Calu3 (cell line): ENCODE measurements at regions not wholly inside any gene's neighbourhood (a gene's known extent, or its start where the extent isn't known, plus 50 kb on each side); places are given as distances from the start of the nearest gene placed in this dataset.
A peak's percentile ranks its signal among the peaks of the same experiment; 100 is the strongest.

ENCODE experiments used
- BruUV-seq: library from RNA; stranded (reverse); fragments of 400-500 nt; replicated peaks from 2 replicates; lab custom pipeline; 2021; lab: Mats Ljungman, UMichigan
- CTCF ChIA-PET: fragments of 300-600 bp; sonication (Branson Sonifier 250); formaldehyde crosslinking; loops from one replicate; lab custom pipeline; 2022; ENCODE audit warnings: antibody characterized with exemption; lab: Charles Lee
- DNase-seq: peaks from one replicate; pipeline ENCODE4 v3.0.0; 2022
- H3K27ac Mint-ChIP-seq: one replicate; pipeline ENCODE4 v1.8.0; 2022; ENCODE audit warnings: mixed read lengths; ENCODE audit not compliant: unreplicated experiment
- H3K27me3 Mint-ChIP-seq: one replicate; pipeline ENCODE4 v1.8.0; 2022; ENCODE audit warnings: mixed read lengths; ENCODE audit not compliant: unreplicated experiment
- H3K36me3 Mint-ChIP-seq: one replicate; pipeline ENCODE4 v1.8.0; 2022; ENCODE audit warnings: mild to moderate bottlenecking, moderate library complexity, mixed read lengths; ENCODE audit not compliant: insufficient read depth, unreplicated experiment
- H3K4me1 Mint-ChIP-seq: one replicate; pipeline ENCODE4 v1.8.0; 2022; ENCODE audit warnings: mild to moderate bottlenecking, low read depth, mixed read lengths; ENCODE audit not compliant: unreplicated experiment
- H3K4me3 Mint-ChIP-seq: one replicate; pipeline ENCODE4 v1.8.0; 2022; ENCODE audit warnings: mild to moderate bottlenecking, low read depth, moderate library complexity, mixed read lengths; ENCODE audit not compliant: unreplicated experiment
- H3K9me3 Mint-ChIP-seq: one replicate; pipeline ENCODE4 v1.8.0; 2022; ENCODE audit warnings: low read depth, mixed read lengths; ENCODE audit not compliant: unreplicated experiment
- intact Hi-C: fragments of 100-400 bp; cut with micrococcal nuclease; formaldehyde crosslinking; loops from one replicate; pipeline ENCODE4 v1.10.0; 2022; ENCODE audit not compliant: unreplicated experiment
- TF ChIP-seq, protein P1 (sequence below): fragments of 200-600 bp; IDR thresholded peaks from one replicate; pipeline ENCODE4 v1.8.0; 2022; ENCODE audit warnings: antibody characterized with exemption; ENCODE audit not compliant: unreplicated experiment

- Mint-ChIP-seq H3K27ac (no peak overlapping the region), H3K9me3 (no peaks in the 10 kb centered on the region), H3K27me3 (no peaks in the 10 kb centered on the region), H3K4me3 (no peak overlapping the region), H3K4me1 (peaks cover 23% of the 10 kb centered on the region), H3K36me3 (peaks cover 6% of the 10 kb centered on the region)
- DNase-seq: no peak
- BruUV-seq: no TSS peak
- intact Hi-C loops: no loop called here
- TF ChIP-seq, protein P1, sequence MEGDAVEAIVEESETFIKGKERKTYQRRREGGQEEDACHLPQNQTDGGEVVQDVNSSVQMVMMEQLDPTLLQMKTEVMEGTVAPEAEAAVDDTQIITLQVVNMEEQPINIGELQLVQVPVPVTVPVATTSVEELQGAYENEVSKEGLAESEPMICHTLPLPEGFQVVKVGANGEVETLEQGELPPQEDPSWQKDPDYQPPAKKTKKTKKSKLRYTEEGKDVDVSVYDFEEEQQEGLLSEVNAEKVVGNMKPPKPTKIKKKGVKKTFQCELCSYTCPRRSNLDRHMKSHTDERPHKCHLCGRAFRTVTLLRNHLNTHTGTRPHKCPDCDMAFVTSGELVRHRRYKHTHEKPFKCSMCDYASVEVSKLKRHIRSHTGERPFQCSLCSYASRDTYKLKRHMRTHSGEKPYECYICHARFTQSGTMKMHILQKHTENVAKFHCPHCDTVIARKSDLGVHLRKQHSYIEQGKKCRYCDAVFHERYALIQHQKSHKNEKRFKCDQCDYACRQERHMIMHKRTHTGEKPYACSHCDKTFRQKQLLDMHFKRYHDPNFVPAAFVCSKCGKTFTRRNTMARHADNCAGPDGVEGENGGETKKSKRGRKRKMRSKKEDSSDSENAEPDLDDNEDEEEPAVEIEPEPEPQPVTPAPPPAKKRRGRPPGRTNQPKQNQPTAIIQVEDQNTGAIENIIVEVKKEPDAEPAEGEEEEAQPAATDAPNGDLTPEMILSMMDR: no peak
- CTCF ChIA-PET: no interaction called here
Observed at GRCh38 chr1:168390271-168390670, 109.6 kb downstream of the TBX19 start.

DNA sequence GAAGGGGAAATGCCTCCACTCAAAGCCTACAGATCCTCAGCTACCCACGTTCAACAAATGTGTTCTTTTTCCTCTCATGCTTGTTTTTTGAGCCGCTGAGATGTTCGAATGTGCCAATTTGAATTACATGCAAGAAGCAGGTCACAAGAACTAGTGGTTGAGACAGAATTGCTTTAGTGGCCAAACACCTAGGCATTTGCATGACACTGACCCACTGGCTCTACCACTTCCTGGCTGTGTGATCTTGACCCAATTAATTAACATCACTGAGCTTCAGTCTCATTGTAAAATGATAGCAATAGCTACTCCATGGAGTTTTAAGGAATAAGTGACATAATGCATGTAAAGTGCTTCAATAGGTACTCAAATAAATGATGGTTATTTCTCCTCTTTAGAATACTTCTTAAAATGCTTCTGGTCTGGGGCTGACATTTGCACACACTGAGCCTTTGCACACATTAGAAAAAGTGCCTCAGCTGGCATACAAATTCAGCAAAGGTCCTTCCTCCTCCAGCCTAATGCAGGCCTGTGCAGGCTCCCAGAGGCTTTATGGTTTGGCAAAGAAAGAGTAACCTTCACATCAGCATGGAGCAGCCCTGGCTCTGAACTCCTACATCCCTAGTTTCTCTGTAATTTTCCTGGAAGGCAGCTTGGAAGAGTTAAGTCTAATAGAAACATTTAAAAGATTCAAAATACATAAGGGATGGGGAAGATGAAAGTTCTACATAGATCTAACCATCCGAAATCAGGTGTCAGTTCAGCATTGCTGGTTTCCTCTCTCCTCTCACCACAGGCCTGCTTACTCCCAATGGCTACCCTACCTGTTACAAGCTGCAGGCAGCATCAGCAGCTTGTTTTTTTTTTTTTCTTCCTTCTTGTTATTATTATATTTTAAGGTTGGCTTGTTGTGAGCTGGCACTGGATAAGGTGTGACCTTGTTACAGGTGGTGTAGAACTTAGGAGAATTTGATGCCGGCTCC lies 107.4 kb downstream of the TBX19 start:
- CTCF ChIA-PET: interaction anchor here (1.8 kb wide), 1 partner anchor 45 kb away, joined by 10 read pairs; no protein-coding TSS in a partner anchor
- DNase-seq: no peak
- peaks cover 23% of the 10 kb centered on the region for H3K4me1 Mint-ChIP-seq
- TF ChIP-seq, protein P1: no peak
- no peaks in the 10 kb centered on the region for H3K9me3 Mint-ChIP-seq
- BruUV-seq: no TSS peak
- H3K36me3 Mint-ChIP-seq: peaks cover 6% of the 10 kb centered on the region
- peak overlapping the region; percentile 90 for H3K27ac Mint-ChIP-seq
- no peaks in the 10 kb centered on the region for H3K27me3 Mint-ChIP-seq
- no peak overlapping the region for H3K4me3 Mint-ChIP-seq
- intact Hi-C loops: no loop called here

- CTCF ChIA-PET: interaction anchor here (0.7 to 1.8 kb wide), 3 partner anchors 44 to 344 kb away, joined by 6 to 10 read pairs (median 9); no protein-coding TSS in a partner anchor
- TF ChIP-seq, protein P1: peak; percentile 30
- intact Hi-C loops: no loop called here
- H3K27me3 Mint-ChIP-seq: no peaks in the 10 kb centered on the region
- H3K36me3 Mint-ChIP-seq: peaks cover 6% of the 10 kb centered on the region
- peak overlapping the region; percentile 66 for H3K4me3 Mint-ChIP-seq
- H3K27ac Mint-ChIP-seq: peak overlapping the region; percentile 90
- peak; percentile 80 for DNase-seq
- no TSS peak for BruUV-seq
- H3K9me3 Mint-ChIP-seq: no peaks in the 10 kb centered on the region
- peaks cover 15% of the 10 kb centered on the region for H3K4me1 Mint-ChIP-seq
Observed at GRCh38 chr1:168386949-168387586, 106.4 kb downstream of the TBX19 start.

- CTCF ChIA-PET: interaction anchor here (1.8 kb wide), 1 partner anchor 43 kb away, joined by 10 read pairs; no protein-coding TSS in a partner anchor
- no peak for DNase-seq
- TF ChIP-seq, protein P1: no peak
- BruUV-seq: no TSS peak
- Mint-ChIP-seq H3K27me3 (no peaks in the 10 kb centered on the region), H3K4me3 (peak overlapping the region; percentile 66), H3K27ac (no peak overlapping the region), H3K36me3 (peaks cover 6% of the 10 kb centered on the region), H3K9me3 (no peaks in the 10 kb centered on the region), H3K4me1 (peaks cover 9% of the 10 kb centered on the region)
- intact Hi-C loops: no loop called here
Observed at GRCh38 chr1:168386492-168386891, 105.8 kb downstream of the TBX19 start.
